ENCODE measurements at regions not wholly inside any gene's neighbourhood (a gene's known extent, or its start where the extent isn't known, plus 50 kb on each side); places are given as distances from the start of the nearest gene placed in this dataset.

- Histone ChIP-seq H3K9me2 (ENCODE audit: insufficient read depth) (no peaks in the 10 kb centered on the region), H3K36me3 (ENCODE audit: insufficient read depth) (no peaks in the 10 kb centered on the region), H4K20me1 (replicated peaks; ENCODE audit: insufficient read depth) (no peaks in the 10 kb centered on the region), H3K4me3 (no peak overlapping the region), H3K4me1 (ENCODE audit: insufficient read depth) (no peaks in the 10 kb centered on the region), H3K4me2 (no peak overlapping the region), H3K27me3 (ENCODE audit: insufficient read depth) (no peaks in the 10 kb centered on the region), H2AFZ (no peak overlapping the region), H3F3A (replicated peaks; ENCODE audit: low read depth) (no peaks in the 10 kb centered on the region), H3K79me2 (replicated peaks; ENCODE audit: insufficient read depth) (no peaks in the 10 kb centered on the region), H3K27ac (ENCODE audit: low read depth) (no peak overlapping the region)
- H3K36me3 Mint-ChIP-seq (ENCODE audit: low read depth), result no peaks in the 10 kb centered on the region
- no peak overlapping the region for H3K4me3 Mint-ChIP-seq
- ATAC-seq, result no peak
- no peak for DNase-seq (ENCODE audit: low spot score)
- H3K27ac Mint-ChIP-seq, result no peak overlapping the region
- 0 out of 3 replicates have a peak, but pooled peaks cover 2% of the 10 kb centered on the region for H3K9me3 Mint-ChIP-seq
- no peaks in the 10 kb centered on the region for H3K27me3 Mint-ChIP-seq (ENCODE audit: insufficient read depth, low read depth, poor library complexity)
- no peaks in the 10 kb centered on the region for H3K4me1 Mint-ChIP-seq
- TF ChIP-seq CTCF (conservative IDR thresholded peaks at IDR 0.05; ENCODE audit: low read depth in 2 of 2) (no peak), JUNB (IDR thresholded peaks at IDR 0.05; ENCODE audit: unreplicated experiment) (no peak), ZNF462 (CRISPR knock-in tag; IDR thresholded peaks at IDR 0.05) (no peak), ETS1 (IDR thresholded peaks at IDR 0.05) (no peak)
These were observed 376.7 kb downstream of the GABRG2 start for GRCh38 chr5:162444129-162444762.

Data from GM23338 (cell line).